PC-9 (cell line): ENCODE measurements at regions not wholly inside any gene's neighbourhood (a gene's known extent, or its start where the extent isn't known, plus 50 kb on each side); places are given as distances from the start of the nearest gene placed in this dataset.

Source experiments
- BruUV-seq: library from RNA; stranded (reverse); fragments of 400-500 nt; replicated peaks from 2 replicates; lab custom pipeline; 2021; lab: Mats Ljungman, UMichigan
- CTCF ChIA-PET: fragments of 300-600 bp; sonication (Branson Sonifier 250); formaldehyde crosslinking; loops from one replicate; lab custom pipeline; 2022; ENCODE audit warnings: antibody characterized with exemption; lab: Charles Lee
- POLR2A ChIA-PET: fragments of 300-600 bp; sonication (Branson Sonifier 250); formaldehyde crosslinking; loops from one replicate; lab custom pipeline; 2022; ENCODE audit warnings: antibody characterized with exemption; ENCODE audit not compliant: unreplicated experiment; lab: Charles Lee
- DNase-seq, 2 experiments: peaks; one replicate each; pipeline versions ENCODE4 v3.0.0 to v3.0.0-alpha.2; 2015 to 2022; ENCODE audit warnings: mixed read lengths in 1 of 2
- H2AFZ ChIP-seq: fragments of 200-600 bp; sonication (generic); 2 replicates; pipeline ENCODE4 v1.8.1; 2017; ENCODE audit warnings: antibody characterized with exemption
- H3F3A ChIP-seq: fragments of 200-600 bp; sonication (generic); 2 replicates; pipeline ENCODE4 v1.8.1; 2017; ENCODE audit warnings: antibody characterized with exemption, mild to moderate bottlenecking, low read depth; ENCODE audit not compliant: insufficient read depth
- H3K27ac ChIP-seq: fragments of 200-600 bp; sonication (generic); 2 replicates; pipeline ENCODE4 v1.6.1; 2016; ENCODE audit warnings: mixed run types
- H3K27me3 ChIP-seq: fragments of 200-600 bp; sonication (generic); 2 replicates; pipeline ENCODE4 v1.6.1; 2016; ENCODE audit warnings: low read depth, mixed run types; ENCODE audit not compliant: insufficient read depth
- H3K36me3 ChIP-seq: fragments of 200-600 bp; sonication (generic); 2 replicates; pipeline ENCODE4 v1.6.1; 2016; ENCODE audit warnings: low read depth, mixed run types
- H3K4me1 ChIP-seq: fragments of 200-600 bp; sonication (generic); replicated peaks from 2 replicates; pipeline ENCODE4 v1.6.1; 2016; ENCODE audit warnings: mixed run types; ENCODE audit not compliant: insufficient read depth
- H3K4me2 ChIP-seq: fragments of 200-600 bp; sonication (generic); 2 replicates; pipeline ENCODE4 v1.6.1; 2017; ENCODE audit warnings: mixed run types
- H3K4me3 ChIP-seq: fragments of 200-600 bp; sonication (generic); 2 replicates; pipeline ENCODE4 v1.6.1; 2016; ENCODE audit warnings: mixed run types
- H3K79me2 ChIP-seq: fragments of 200-600 bp; sonication (generic); 2 replicates; pipeline ENCODE4 v1.6.1; 2017; ENCODE audit warnings: low read depth, mixed run types
- H3K9me2 ChIP-seq: fragments of 200-600 bp; sonication (generic); 2 replicates; pipeline ENCODE4 v1.8.1; 2017; ENCODE audit warnings: mild to moderate bottlenecking; ENCODE audit not compliant: insufficient read depth
- H3K9me3 ChIP-seq: fragments of 200-600 bp; sonication (generic); 2 replicates; pipeline ENCODE4 v1.8.1; 2016; ENCODE audit warnings: low read depth; ENCODE audit not compliant: insufficient read depth
- H4K20me1 ChIP-seq: fragments of 200-600 bp; sonication (generic); 2 replicates; pipeline ENCODE4 v1.8.1; 2017; ENCODE audit not compliant: insufficient read depth
- CTCF ChIP-seq: fragments of 200-600 bp; sonication (generic); conservative IDR thresholded peaks from 2 replicates; pipeline ENCODE4 v1.6.1; 2017; ENCODE audit warnings: mixed run types, antibody characterized with exemption, mild to moderate bottlenecking, moderate library complexity
- EZH2 ChIP-seq: fragments of 200-600 bp; sonication (generic); IDR thresholded peaks from 2 replicates; pipeline ENCODE4 v1.8.0; 2017; ENCODE audit warnings: antibody characterized with exemption, low read depth
- intact Hi-C: fragments of 100-400 bp; cut with micrococcal nuclease; formaldehyde crosslinking; loops from one replicate; pipeline ENCODE4 v1.10.0; 2022; ENCODE audit not compliant: unreplicated experiment

GRCh38 chr15:70401709-70402108, 304.0 kb upstream of the TLE3 start:
- Histone ChIP-seq H3K4me2 (no peak overlapping the region), H2AFZ (no peak overlapping the region), H3K4me1 (peaks cover 13% of the 10 kb centered on the region), H3F3A (peaks cover 5% of the 10 kb centered on the region; the same call in 1 of the 2 replicates), H3K4me3 (no peak overlapping the region), H3K79me2 (no peaks in the 10 kb centered on the region), H3K9me2 (no peaks in the 10 kb centered on the region), H3K36me3 (no peaks in the 10 kb centered on the region), H3K27ac (no peak overlapping the region), H4K20me1 (no peaks in the 10 kb centered on the region), H3K27me3 (no peaks in the 10 kb centered on the region), H3K9me3 (no peaks in the 10 kb centered on the region)
- BruUV-seq = no TSS peak
- no peak for DNase-seq
- ChIA-PET POLR2A (no interaction called here), CTCF (no interaction called here)
- intact Hi-C loops = no loop called here
- TF ChIP-seq EZH2 (no peak), CTCF (no peak)

GRCh38 chr15:70400766-70401541, 303.2 kb upstream of the TLE3 start:
- no peaks in the 10 kb centered on the region for H3K79me2 ChIP-seq
- H3F3A ChIP-seq = peaks cover 5% of the 10 kb centered on the region; the same call in 1 of the 2 replicates
- ChIA-PET CTCF (no interaction called here), POLR2A (interaction anchor here (0.6 kb wide), 1 partner anchor 47 kb away, joined by 3 read pairs; no protein-coding TSS in a partner anchor)
- H3K27ac ChIP-seq = no peak overlapping the region
- H3K4me3 ChIP-seq = no peak overlapping the region
- no peak overlapping the region for H3K4me2 ChIP-seq
- no peaks in the 10 kb centered on the region for H3K36me3 ChIP-seq
- peaks cover 13% of the 10 kb centered on the region for H3K4me1 ChIP-seq
- no peaks in the 10 kb centered on the region for H3K9me2 ChIP-seq
- no peaks in the 10 kb centered on the region for H3K9me3 ChIP-seq
- BruUV-seq = no TSS peak
- DNase-seq = no peak
- intact Hi-C loops = no loop called here
- no peak overlapping the region for H2AFZ ChIP-seq
- H3K27me3 ChIP-seq = no peaks in the 10 kb centered on the region
- H4K20me1 ChIP-seq = no peaks in the 10 kb centered on the region
- TF ChIP-seq EZH2 = no peak
- no peak for TF ChIP-seq CTCF

GRCh38 chr15:70399204-70399603, 301.5 kb upstream of the TLE3 start:
- Histone ChIP-seq H3F3A (peaks cover 5% of the 10 kb centered on the region; the same call in 1 of the 2 replicates), H3K4me1 (peaks cover 13% of the 10 kb centered on the region), H2AFZ (no peak overlapping the region), H4K20me1 (no peaks in the 10 kb centered on the region), H3K9me3 (no peaks in the 10 kb centered on the region), H3K27me3 (no peaks in the 10 kb centered on the region), H3K36me3 (no peaks in the 10 kb centered on the region), H3K4me2 (no peak overlapping the region), H3K9me2 (no peaks in the 10 kb centered on the region), H3K4me3 (no peak overlapping the region), H3K27ac (no peak overlapping the region), H3K79me2 (no peaks in the 10 kb centered on the region)
- POLR2A ChIA-PET = no interaction called here
- BruUV-seq = no TSS peak
- TF ChIP-seq CTCF (no peak), EZH2 (no peak)
- CTCF ChIA-PET = no interaction called here
- no peak for DNase-seq
- intact Hi-C loops = no loop called here
